Muscle of leg (tissue), 3 donors: ENCODE measurements at regions not wholly inside any gene's neighbourhood (a gene's known extent, or its start where the extent isn't known, plus 50 kb on each side); places are given as distances from the start of the nearest gene placed in this dataset.

Experiments used
- DNase-seq: peaks from one replicate; pipeline ENCODE4 v3.0.0; 2013
- H3K27ac ChIP-seq: one replicate; pipeline ENCODE4 v1.5.1; 2013; ENCODE audit warnings: mild to moderate bottlenecking, low read length, control low read depth
- H3K27me3 ChIP-seq: one replicate; pipeline ENCODE4 v1.6.1; 2013; ENCODE audit warnings: low read length; ENCODE audit not compliant: control insufficient read depth, insufficient read depth
- H3K36me3 ChIP-seq: one replicate; pipeline ENCODE4 v1.6.1; 2013; ENCODE audit warnings: low read length; ENCODE audit not compliant: control insufficient read depth, insufficient read depth
- H3K4me1 ChIP-seq: one replicate; pipeline ENCODE4 v1.6.1; 2013; ENCODE audit warnings: low read length; ENCODE audit not compliant: control insufficient read depth, insufficient read depth
- H3K4me3 ChIP-seq: one replicate; pipeline ENCODE4 v1.5.1; 2013; ENCODE audit warnings: low read length, control low read depth
- H3K9me3 ChIP-seq: replicated peaks from 2 replicates; pipeline ENCODE4 v1.6.1; 2013; ENCODE audit warnings: low read depth, low read length; ENCODE audit not compliant: control insufficient read depth
- WGBS: methylation state at CpG from one replicate; pipeline ENCODE4 v1.1.5; 2013; ENCODE audit warnings: missing lambda C conversion rate; ENCODE audit not compliant: insufficient coverage; 5-methylcytosine and 5-hydroxymethylcytosine counted together

DNA sequence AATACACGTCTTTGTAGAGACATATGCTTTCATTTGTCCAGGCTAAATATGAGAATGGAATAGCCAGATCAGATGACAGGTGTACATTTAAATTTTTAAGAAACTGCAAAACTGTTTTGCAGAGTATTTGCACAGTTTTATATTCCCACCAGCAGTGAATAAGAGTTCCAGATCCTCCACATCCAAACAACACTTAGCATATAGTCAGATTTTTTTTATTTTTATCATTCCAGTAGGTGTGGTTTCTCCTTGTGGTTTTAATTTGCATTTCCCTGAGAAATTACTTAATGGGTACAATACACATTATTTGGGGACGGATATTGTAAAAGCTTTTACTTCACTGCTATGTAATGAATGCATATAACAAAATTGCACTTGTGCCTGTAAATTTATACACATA, 56.7 kb upstream of the IRF2 start:
- no peak overlapping the region for H3K27ac ChIP-seq
- H3K27me3 ChIP-seq = no peaks in the 10 kb centered on the region
- no peak overlapping the region for H3K4me3 ChIP-seq
- H3K9me3 ChIP-seq = no peaks in the 10 kb centered on the region
- WGBS = no CpG with 5 or more reads among the region's 2 CpGs
- no peak for DNase-seq
- no peaks in the 10 kb centered on the region for H3K36me3 ChIP-seq
- H3K4me1 ChIP-seq = peaks cover 2% of the 10 kb centered on the region

DNA sequence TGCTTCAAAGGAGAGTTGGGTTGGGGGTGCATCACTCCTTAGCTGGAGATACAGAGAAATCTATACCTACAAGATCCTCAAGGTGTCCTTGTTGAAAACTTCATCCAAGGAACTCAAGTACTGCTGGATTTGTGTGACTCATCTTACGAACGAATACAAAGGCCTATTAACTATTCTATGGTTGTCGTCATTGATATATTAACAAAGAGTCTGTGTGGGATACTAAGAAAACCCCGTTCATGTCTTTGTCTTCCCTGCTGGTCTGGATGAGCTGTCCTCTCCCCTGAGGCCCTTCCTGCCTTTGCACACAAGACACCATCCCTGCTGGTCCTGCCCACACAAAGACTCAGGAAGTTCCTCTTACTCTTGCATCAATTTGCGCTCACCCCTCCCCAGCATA, 54.9 kb upstream of the IRF2 start:
- H3K4me3 ChIP-seq = no peak overlapping the region
- H3K27me3 ChIP-seq = no peaks in the 10 kb centered on the region
- peaks cover 4% of the 10 kb centered on the region for H3K9me3 ChIP-seq
- WGBS = 88% methylated on average over 2 of the region's 5 CpGs
- no peaks in the 10 kb centered on the region for H3K36me3 ChIP-seq
- DNase-seq = no peak
- no peak overlapping the region for H3K27ac ChIP-seq
- peaks cover 2% of the 10 kb centered on the region for H3K4me1 ChIP-seq

DNA sequence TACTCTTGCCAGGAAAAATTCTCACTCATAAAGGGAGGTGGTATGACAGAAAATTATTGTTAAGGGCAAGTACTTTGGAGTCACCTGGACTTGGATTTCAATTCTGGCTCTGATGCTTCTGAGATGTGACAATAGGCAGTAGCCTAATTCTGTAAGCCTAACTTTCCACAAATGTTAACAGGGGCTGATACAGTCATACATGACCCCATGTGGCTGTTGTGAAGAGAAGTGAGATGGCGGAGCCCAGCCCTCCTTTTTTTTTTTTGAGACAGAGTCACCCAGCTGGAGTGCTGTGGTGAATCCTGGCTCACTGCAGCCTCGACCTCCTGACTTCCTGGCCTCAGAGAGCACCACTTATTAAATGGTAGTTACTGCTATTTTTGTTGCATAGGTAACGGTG, 54.4 kb upstream of the IRF2 start:
- Histone ChIP-seq H3K9me3 (peaks cover 4% of the 10 kb centered on the region), H3K4me3 (no peak overlapping the region), H3K4me1 (peaks cover 2% of the 10 kb centered on the region), H3K27ac (no peak overlapping the region), H3K27me3 (no peaks in the 10 kb centered on the region), H3K36me3 (no peaks in the 10 kb centered on the region)
- 67% methylated on average over 1 of the region's 3 CpGs for WGBS
- DNase-seq = no peak

DNA sequence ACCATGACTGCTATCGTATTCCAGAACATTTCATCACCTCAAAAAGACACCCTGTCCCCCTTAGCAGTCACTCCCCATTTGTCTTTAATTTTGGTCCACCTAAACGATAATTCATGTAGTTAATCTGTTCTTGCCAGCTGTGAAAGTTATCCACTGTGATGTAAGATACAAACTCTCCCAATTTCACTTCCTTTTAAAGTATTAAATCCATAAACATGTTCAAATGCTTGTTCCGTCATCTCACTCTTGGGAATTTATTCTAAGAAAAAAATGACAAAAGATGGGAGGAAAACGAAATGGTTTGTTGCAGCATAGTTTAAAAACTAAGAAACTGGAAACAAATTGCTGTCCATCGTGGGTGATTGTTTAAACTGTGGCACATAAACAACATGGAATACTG, 53.7 kb upstream of the IRF2 start:
- Histone ChIP-seq H3K27ac (peak overlapping the region; percentile 18), H3K36me3 (no peaks in the 10 kb centered on the region), H3K4me3 (no peak overlapping the region), H3K27me3 (no peaks in the 10 kb centered on the region), H3K4me1 (no peaks in the 10 kb centered on the region), H3K9me3 (peaks cover 4% of the 10 kb centered on the region)
- peak; percentile 84 for DNase-seq
- 20% methylated on average over 1 of the region's 5 CpGs for WGBS

DNA sequence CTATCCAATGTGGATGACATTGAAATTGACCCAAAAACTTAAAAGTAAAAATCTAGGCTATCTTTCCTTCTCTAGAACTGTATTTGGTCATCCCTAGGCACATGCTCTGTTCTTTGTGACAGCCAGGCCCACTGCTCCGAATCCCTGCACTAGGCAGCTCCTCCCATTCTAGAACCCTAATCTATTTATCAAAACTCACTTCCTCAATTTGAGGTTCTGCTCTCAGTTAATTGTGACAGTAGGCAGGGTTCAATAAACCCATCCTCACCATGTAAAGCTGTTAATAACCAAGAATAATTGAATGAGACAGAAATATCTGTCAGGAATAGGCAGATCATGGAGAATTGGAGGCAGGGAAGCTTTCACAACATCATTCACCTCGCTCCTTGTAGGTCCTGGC, 51.9 kb upstream of the IRF2 start:
- H3K9me3 ChIP-seq = peaks cover 4% of the 10 kb centered on the region
- no CpG with 5 or more reads among the region's 2 CpGs for WGBS

More for the DNA sequence above, 51.9 kb upstream of the IRF2 start:
- Histone ChIP-seq H3K4me1 (no peaks in the 10 kb centered on the region), H3K4me3 (no peak overlapping the region), H3K36me3 (no peaks in the 10 kb centered on the region), H3K27me3 (no peaks in the 10 kb centered on the region), H3K27ac (no peak overlapping the region)
- DNase-seq = no peak
